Breast epithelium (tissue), 3 donors: ENCODE measurements at regions not wholly inside any gene's neighbourhood (a gene's known extent, or its start where the extent isn't known, plus 50 kb on each side); places are given as distances from the start of the nearest gene placed in this dataset.

Experiments
- POLR2AphosphoS5 ChIP-seq, 3 donors: sonication (generic); formaldehyde crosslinking; IDR thresholded peaks; one replicate each; pipeline ENCODE4 v1.6.1; 2017; ENCODE audit warnings: antibody characterized with exemption in 3 of 3
- TF ChIP-seq, protein P1 (sequence below), 3 donors: fragments of 450-650 bp; IDR thresholded peaks; one replicate each; pipeline ENCODE4 v1.5.1; 2016 to 2017; ENCODE audit warnings: antibody characterized with exemption in 3 of 3, mild to moderate bottlenecking in 3 of 3, moderate library complexity in 3 of 3

DNA sequence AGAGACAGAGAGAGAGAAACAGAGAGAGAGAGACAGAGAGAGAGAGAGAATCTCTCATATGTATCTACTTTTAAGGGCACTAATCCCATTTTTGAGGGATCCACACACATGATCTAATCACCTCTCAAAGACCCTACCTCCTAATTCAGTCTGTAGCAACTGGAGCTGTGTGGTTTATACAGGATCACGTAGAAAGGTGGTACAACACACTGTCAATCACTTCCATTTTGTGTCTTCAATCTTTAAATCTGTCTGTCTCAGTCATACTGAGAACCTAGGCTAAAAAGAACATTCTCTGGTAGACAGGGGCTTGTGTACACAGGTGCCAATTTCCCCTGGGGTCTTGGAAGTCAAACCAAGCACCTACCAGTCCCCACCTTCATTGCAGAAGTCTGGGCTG is 229.9 kb downstream of the TGFB2 start:
- TF ChIP-seq POLR2AphosphoS5 (IDR thresholded peaks at IDR 0.05) = no peak
- TF ChIP-seq, protein P1, sequence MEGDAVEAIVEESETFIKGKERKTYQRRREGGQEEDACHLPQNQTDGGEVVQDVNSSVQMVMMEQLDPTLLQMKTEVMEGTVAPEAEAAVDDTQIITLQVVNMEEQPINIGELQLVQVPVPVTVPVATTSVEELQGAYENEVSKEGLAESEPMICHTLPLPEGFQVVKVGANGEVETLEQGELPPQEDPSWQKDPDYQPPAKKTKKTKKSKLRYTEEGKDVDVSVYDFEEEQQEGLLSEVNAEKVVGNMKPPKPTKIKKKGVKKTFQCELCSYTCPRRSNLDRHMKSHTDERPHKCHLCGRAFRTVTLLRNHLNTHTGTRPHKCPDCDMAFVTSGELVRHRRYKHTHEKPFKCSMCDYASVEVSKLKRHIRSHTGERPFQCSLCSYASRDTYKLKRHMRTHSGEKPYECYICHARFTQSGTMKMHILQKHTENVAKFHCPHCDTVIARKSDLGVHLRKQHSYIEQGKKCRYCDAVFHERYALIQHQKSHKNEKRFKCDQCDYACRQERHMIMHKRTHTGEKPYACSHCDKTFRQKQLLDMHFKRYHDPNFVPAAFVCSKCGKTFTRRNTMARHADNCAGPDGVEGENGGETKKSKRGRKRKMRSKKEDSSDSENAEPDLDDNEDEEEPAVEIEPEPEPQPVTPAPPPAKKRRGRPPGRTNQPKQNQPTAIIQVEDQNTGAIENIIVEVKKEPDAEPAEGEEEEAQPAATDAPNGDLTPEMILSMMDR (IDR thresholded peaks at IDR 0.05) = no peak
